ENCODE measurements at regions not wholly inside any gene's neighbourhood (a gene's known extent, or its start where the extent isn't known, plus 50 kb on each side); places are given as distances from the start of the nearest gene placed in this dataset.

- TF ChIP-seq POLR2AphosphoS5 (IDR thresholded peaks at IDR 0.05; ENCODE audit: low read depth, low read length): no peak
- TF ChIP-seq SIX5 (IDR thresholded peaks at IDR 0.05; ENCODE audit: low read depth, low read length): no peak
- TF ChIP-seq CEBPB (IDR thresholded peaks at IDR 0.05; ENCODE audit: low read depth, low read length): no peak
- TF ChIP-seq CTCF (IDR thresholded peaks at IDR 0.05; ENCODE audit: control extremely low read depth in 1 of 3, insufficient read depth in 1 of 3, low read depth in 1 of 3, low read length in 3 of 3): no peak
- TF ChIP-seq ATF3 (IDR thresholded peaks at IDR 0.05; ENCODE audit: insufficient read depth, low read depth, low read length): no peak
- TF ChIP-seq JUN (IDR thresholded peaks at IDR 0.05; ENCODE audit: low read depth, low read length): no peak
- TF ChIP-seq EP300 (IDR thresholded peaks at IDR 0.05; ENCODE audit: borderline replicate concordance in 1 of 2, low read depth in 2 of 2, low read length in 2 of 2): no peak
- TF ChIP-seq YY1 (IDR thresholded peaks at IDR 0.05; ENCODE audit: low read depth, low read length): no peak
- no peak for TF ChIP-seq POLR2A (IDR thresholded peaks at IDR 0.05; ENCODE audit: control extremely low read depth in 1 of 2, low read depth in 2 of 2, low read length in 2 of 2)
- no peak for TF ChIP-seq BACH1 (IDR thresholded peaks at IDR 0.05; ENCODE audit: low read length)
- no peak for TF ChIP-seq RAD21 (IDR thresholded peaks at IDR 0.05 in 1 of 2, conservative IDR thresholded peaks at IDR 0.05 in 1 of 2; ENCODE audit: low read depth in 2 of 2, low read length in 2 of 2)
These were observed 514.0 kb upstream of the SMIM31 start for GRCh38 chr4:164239976-164240375.

All from H1 (cell line).